Brain microvascular endothelial cell (primary cell): ENCODE measurements at regions not wholly inside any gene's neighbourhood (a gene's known extent, or its start where the extent isn't known, plus 50 kb on each side); places are given as distances from the start of the nearest gene placed in this dataset.
A peak's percentile ranks its signal among the peaks of the same experiment; 100 is the strongest.

ENCODE experiments used
- DNase-seq: peaks from one replicate; pipeline ENCODE4 v3.0.0-alpha.2; 2020
- H3K27ac ChIP-seq: fragments of 250-450 bp; sonication (Bioruptor Pico); 2 replicates; pipeline ENCODE4 v1.5.1; 2020; ENCODE audit warnings: mild to moderate bottlenecking, moderate library complexity
- H3K27me3 ChIP-seq: fragments of 250-450 bp; sonication (Bioruptor Pico); replicated peaks from 2 replicates; pipeline ENCODE4 v1.5.1; 2020; ENCODE audit warnings: mild to moderate bottlenecking
- H3K36me3 ChIP-seq: fragments of 250-450 bp; sonication (Bioruptor Pico); replicated peaks from 2 replicates; pipeline ENCODE4 v1.5.1; 2020; ENCODE audit warnings: mild to moderate bottlenecking
- H3K4me3 ChIP-seq: 2 replicates; pipeline ENCODE4 v1.5.1; 2011; ENCODE audit warnings: low read depth, mild to moderate bottlenecking, control low read depth, low read length, moderate library complexity
- CTCF ChIP-seq: IDR thresholded peaks from 2 replicates; pipeline ENCODE4 v1.5.1; 2011; ENCODE audit warnings: low read depth, mild to moderate bottlenecking, moderate library complexity, low read length, control low read depth, inconsistent platforms; ENCODE audit errors: missing control alignments
- in situ Hi-C: cut with HindIII; loops from 2 replicates; pipeline ENCODE4 v1.10.0; 2017; ENCODE audit warnings: low sequenced_read_pairs, low pct_ligation_motif_present

GRCh38 chr16:66223176-66223780 lies 143.2 kb upstream of the CDH5 start:
- TF ChIP-seq CTCF = no peak
- no peaks in the 10 kb centered on the region for H3K36me3 ChIP-seq
- H3K27me3 ChIP-seq = no peaks in the 10 kb centered on the region
- in situ Hi-C loops = no loop called here
- H3K4me3 ChIP-seq = no peak overlapping the region
- peak; percentile 52 for DNase-seq
- H3K27ac ChIP-seq = no peak overlapping the region

GRCh38 chr16:66222756-66223155 lies 143.7 kb upstream of the CDH5 start:
- in situ Hi-C loops = no loop called here

GRCh38 chr16:66220702-66221101 lies 145.8 kb upstream of the CDH5 start:
- no peak overlapping the region for H3K4me3 ChIP-seq
- no peaks in the 10 kb centered on the region for H3K27me3 ChIP-seq
- H3K27ac ChIP-seq = no peak overlapping the region
- no peaks in the 10 kb centered on the region for H3K36me3 ChIP-seq
- in situ Hi-C loops = no loop called here
- DNase-seq = no peak
- TF ChIP-seq CTCF = no peak

More at GRCh38 chr16:66222756-66223155, 143.7 kb upstream of the CDH5 start:
- Histone ChIP-seq H3K36me3 (no peaks in the 10 kb centered on the region), H3K27me3 (no peaks in the 10 kb centered on the region), H3K4me3 (no peak overlapping the region), H3K27ac (no peak overlapping the region)
- TF ChIP-seq CTCF = no peak
- DNase-seq = no peak

GRCh38 chr16:66219491-66219890 lies 147.0 kb upstream of the CDH5 start:
- TF ChIP-seq CTCF = no peak
- Histone ChIP-seq H3K4me3 (no peak overlapping the region), H3K36me3 (no peaks in the 10 kb centered on the region), H3K27ac (no peak overlapping the region), H3K27me3 (no peaks in the 10 kb centered on the region)
- DNase-seq = no peak
- in situ Hi-C loops = no loop called here

- in situ Hi-C loops = no loop called here
- Histone ChIP-seq H3K27ac (no peak overlapping the region), H3K4me3 (no peak overlapping the region), H3K36me3 (no peaks in the 10 kb centered on the region), H3K27me3 (no peaks in the 10 kb centered on the region)
- DNase-seq = no peak
- no peak for TF ChIP-seq CTCF
Measured at GRCh38 chr16:66212428-66212827, 154.1 kb upstream of the CDH5 start.

DNA sequence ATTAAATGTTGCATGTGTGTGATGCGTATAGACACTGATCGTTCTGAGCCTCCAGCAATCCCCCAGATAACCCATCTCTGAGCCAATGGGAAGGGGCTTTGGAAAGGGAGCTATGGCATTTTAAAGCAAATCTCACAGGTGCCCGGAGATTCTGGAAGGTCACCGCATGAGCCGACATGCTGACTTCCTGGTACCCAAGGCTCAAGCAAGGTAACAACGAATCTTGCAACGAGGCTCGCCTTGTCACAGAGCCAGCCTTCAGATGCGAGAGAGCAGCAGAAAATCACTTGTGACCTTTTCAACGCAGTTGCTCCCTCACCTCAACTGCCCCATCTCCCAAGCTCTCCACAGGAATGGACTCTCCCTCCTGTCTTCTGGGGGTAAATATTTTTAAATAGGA lies 154.8 kb upstream of the CDH5 start:
- in situ Hi-C loops = no loop called here
- TF ChIP-seq CTCF = no peak

More for the DNA sequence above, 154.8 kb upstream of the CDH5 start:
- H3K27ac ChIP-seq = no peak overlapping the region
- no peak overlapping the region for H3K4me3 ChIP-seq
- no peaks in the 10 kb centered on the region for H3K27me3 ChIP-seq
- no peak for DNase-seq
- no peaks in the 10 kb centered on the region for H3K36me3 ChIP-seq
